HepG2 (cell line): ENCODE measurements at regions not wholly inside any gene's neighbourhood (a gene's known extent, or its start where the extent isn't known, plus 50 kb on each side); places are given as distances from the start of the nearest gene placed in this dataset.
"Not testable (repeated sequence)": the region's sequence is repeated elsewhere in the genome, so short reads cannot be mapped to it uniquely, and the experiment has no call there.

Source experiments
- CTCF ChIP-seq: sonication (generic); formaldehyde crosslinking; IDR thresholded peaks from 2 replicates; pipeline ENCODE4 v1.5.0; 2020; ENCODE audit warnings: mild to moderate bottlenecking, missing genetic modification reagents, moderate library complexity
- EED ChIP-seq: sonication (generic); formaldehyde crosslinking; IDR thresholded peaks from 2 replicates; pipeline ENCODE4 v1.5.0; 2020; ENCODE audit warnings: mild to moderate bottlenecking, missing genetic modification reagents
- HIVEP1 ChIP-seq: sonication (generic); formaldehyde crosslinking; IDR thresholded peaks from 2 replicates; pipeline ENCODE4 v1.4.0; 2020; ENCODE audit warnings: mild to moderate bottlenecking, missing genetic modification reagents
- NFKB2 ChIP-seq: sonication (generic); formaldehyde crosslinking; IDR thresholded peaks from 2 replicates; pipeline ENCODE4 v1.4.0; 2020; ENCODE audit warnings: missing genetic modification reagents, borderline replicate concordance
- POLR2A ChIP-seq, 2 experiments: IDR thresholded peaks; 2 replicates each; pipeline ENCODE4 v1.6.1; 2011; ENCODE audit warnings: low read depth in 2 of 2, low read length in 2 of 2, mild to moderate bottlenecking in 1 of 2, moderate library complexity in 1 of 2; ENCODE audit not compliant: insufficient read depth in 1 of 2
- SP1 ChIP-seq, 2 experiments: fragments of 450-650 bp in 1 of 2; sonication (generic) in 1 of 2; formaldehyde crosslinking in 1 of 2; IDR thresholded peaks; 2 replicates each; pipeline versions ENCODE4 v1.4.0 to v1.6.1; 2016 to 2020; ENCODE audit warnings: missing genetic modification reagents in 1 of 2
- ZBTB26 ChIP-seq: IDR thresholded peaks from 2 replicates; pipeline ENCODE4 v1.6.1; 2016; ENCODE audit warnings: missing compliant biosample characterization, missing genetic modification reagents, borderline replicate concordance
- ZNF713 ChIP-seq: sonication (generic); formaldehyde crosslinking; IDR thresholded peaks from 2 replicates; pipeline ENCODE4 v1.4.0; 2020; ENCODE audit warnings: mild to moderate bottlenecking, missing genetic modification reagents
- TF ChIP-seq, protein P1 (sequence below), 2 experiments: IDR thresholded peaks; 2 replicates each; pipeline ENCODE4 v1.6.1; 2011 to 2012; ENCODE audit warnings: low read length in 2 of 2, borderline replicate concordance in 1 of 2, low read depth in 1 of 2, mild to moderate bottlenecking in 1 of 2, moderate library complexity in 1 of 2

DNA sequence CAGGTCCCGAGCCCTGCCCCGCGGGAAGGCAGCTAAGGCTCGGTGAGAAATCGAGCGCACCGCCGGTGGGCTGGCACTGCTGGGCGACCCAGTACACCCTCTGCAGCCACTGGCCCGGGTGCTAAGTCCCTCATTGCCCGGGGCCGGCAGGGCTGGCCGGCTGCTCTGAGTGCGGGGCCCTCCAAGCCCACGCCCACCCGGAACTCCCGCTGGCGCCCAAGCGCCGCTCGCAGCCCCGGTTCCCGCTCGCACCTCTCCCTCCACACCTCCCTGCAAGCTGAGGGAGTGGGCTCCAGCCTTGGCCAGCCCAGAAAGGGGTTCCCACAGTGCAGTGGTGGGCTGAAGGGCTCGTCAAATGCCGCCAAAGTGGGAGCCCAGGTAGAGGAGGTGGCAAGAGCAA, 63.2 kb upstream of the IER3 start:
- TF ChIP-seq, protein P1, sequence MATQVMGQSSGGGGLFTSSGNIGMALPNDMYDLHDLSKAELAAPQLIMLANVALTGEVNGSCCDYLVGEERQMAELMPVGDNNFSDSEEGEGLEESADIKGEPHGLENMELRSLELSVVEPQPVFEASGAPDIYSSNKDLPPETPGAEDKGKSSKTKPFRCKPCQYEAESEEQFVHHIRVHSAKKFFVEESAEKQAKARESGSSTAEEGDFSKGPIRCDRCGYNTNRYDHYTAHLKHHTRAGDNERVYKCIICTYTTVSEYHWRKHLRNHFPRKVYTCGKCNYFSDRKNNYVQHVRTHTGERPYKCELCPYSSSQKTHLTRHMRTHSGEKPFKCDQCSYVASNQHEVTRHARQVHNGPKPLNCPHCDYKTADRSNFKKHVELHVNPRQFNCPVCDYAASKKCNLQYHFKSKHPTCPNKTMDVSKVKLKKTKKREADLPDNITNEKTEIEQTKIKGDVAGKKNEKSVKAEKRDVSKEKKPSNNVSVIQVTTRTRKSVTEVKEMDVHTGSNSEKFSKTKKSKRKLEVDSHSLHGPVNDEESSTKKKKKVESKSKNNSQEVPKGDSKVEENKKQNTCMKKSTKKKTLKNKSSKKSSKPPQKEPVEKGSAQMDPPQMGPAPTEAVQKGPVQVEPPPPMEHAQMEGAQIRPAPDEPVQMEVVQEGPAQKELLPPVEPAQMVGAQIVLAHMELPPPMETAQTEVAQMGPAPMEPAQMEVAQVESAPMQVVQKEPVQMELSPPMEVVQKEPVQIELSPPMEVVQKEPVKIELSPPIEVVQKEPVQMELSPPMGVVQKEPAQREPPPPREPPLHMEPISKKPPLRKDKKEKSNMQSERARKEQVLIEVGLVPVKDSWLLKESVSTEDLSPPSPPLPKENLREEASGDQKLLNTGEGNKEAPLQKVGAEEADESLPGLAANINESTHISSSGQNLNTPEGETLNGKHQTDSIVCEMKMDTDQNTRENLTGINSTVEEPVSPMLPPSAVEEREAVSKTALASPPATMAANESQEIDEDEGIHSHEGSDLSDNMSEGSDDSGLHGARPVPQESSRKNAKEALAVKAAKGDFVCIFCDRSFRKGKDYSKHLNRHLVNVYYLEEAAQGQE (IDR thresholded peaks at IDR 0.05; ENCODE audit: borderline replicate concordance in 1 of 2, low read depth in 1 of 2, low read length in 2 of 2): not testable (repeated sequence)
- not testable (repeated sequence) for TF ChIP-seq POLR2A (IDR thresholded peaks at IDR 0.05; ENCODE audit: insufficient read depth in 1 of 2, low read depth in 2 of 2, low read length in 2 of 2); CTCF (CRISPR knock-in tag); SP1 (IDR thresholded peaks at IDR 0.05); SP1 (CRISPR knock-in tag; IDR thresholded peaks at IDR 0.05); EED; ZNF713 (CRISPR knock-in tag); HIVEP1 (CRISPR knock-in tag); NFKB2; ZBTB26 (CRISPR knock-in tag)
